HG03342 (cell line): ENCODE measurements at regions not wholly inside any gene's neighbourhood (a gene's known extent, or its start where the extent isn't known, plus 50 kb on each side); places are given as distances from the start of the nearest gene placed in this dataset.
"Not testable (repeated sequence)": the region's sequence is repeated elsewhere in the genome, so short reads cannot be mapped to it uniquely, and the experiment has no call there.

ENCODE experiments used
- ATAC-seq: cut with Tn5 transposase; IDR thresholded peaks from one replicate; pipeline ENCODE4 v1.9.1; 2021; ENCODE audit warnings: mild to moderate bottlenecking, moderate library complexity; ENCODE audit not compliant: unreplicated experiment

GRCh38 chr3:40925231-40925630 lies 274.1 kb upstream of the CTNNB1 start:
- no peak for ATAC-seq

- ATAC-seq: no peak
Observed at GRCh38 chr3:40930131-40930538, 269.2 kb upstream of the CTNNB1 start.

- no peak for ATAC-seq
Observed at GRCh38 chr3:40930756-40931155, 268.5 kb upstream of the CTNNB1 start.

- no peak for ATAC-seq
Observed at GRCh38 chr3:40938591-40938990, 260.7 kb upstream of the CTNNB1 start.

- no peak for ATAC-seq
Observed at GRCh38 chr3:40939030-40939740, 260.1 kb upstream of the CTNNB1 start.

GRCh38 chr3:40939741-40940130 lies 259.6 kb upstream of the CTNNB1 start:
- no peak for ATAC-seq

GRCh38 chr3:40940651-40941050 lies 258.7 kb upstream of the CTNNB1 start:
- ATAC-seq: no peak

- ATAC-seq: not testable (repeated sequence)
Observed at GRCh38 chr3:40947022-40947421, 252.3 kb upstream of the CTNNB1 start.

GRCh38 chr3:40949347-40949746 lies 250.0 kb upstream of the CTNNB1 start:
- not testable (repeated sequence) for ATAC-seq

- no peak for ATAC-seq
Observed at GRCh38 chr3:40951636-40952035, 247.7 kb upstream of the CTNNB1 start.

- ATAC-seq: peak; percentile 48
Observed at GRCh38 chr3:40961104-40961857, 238.0 kb upstream of the CTNNB1 start.

- no peak for ATAC-seq
Observed at GRCh38 chr3:40962721-40963120, 236.6 kb upstream of the CTNNB1 start.

- ATAC-seq: no peak
Observed at GRCh38 chr3:40968666-40969065, 230.6 kb upstream of the CTNNB1 start.

GRCh38 chr3:40969341-40969740 lies 230.0 kb upstream of the CTNNB1 start:
- ATAC-seq: no peak

GRCh38 chr3:40969756-40970466 lies 229.4 kb upstream of the CTNNB1 start:
- ATAC-seq: no peak

- peak; percentile 95 for ATAC-seq
Observed at GRCh38 chr3:40971191-40972168, 227.8 kb upstream of the CTNNB1 start.

- ATAC-seq: no peak
Observed at GRCh38 chr3:40972350-40972749, 227.0 kb upstream of the CTNNB1 start.

- ATAC-seq: no peak
Observed at GRCh38 chr3:40973141-40973540, 226.2 kb upstream of the CTNNB1 start.

- ATAC-seq: no peak
Observed at GRCh38 chr3:40975711-40976121, 223.6 kb upstream of the CTNNB1 start.

GRCh38 chr3:40976241-40976640 lies 223.1 kb upstream of the CTNNB1 start:
- no peak for ATAC-seq

GRCh38 chr3:40978442-40978841 lies 220.9 kb upstream of the CTNNB1 start:
- ATAC-seq: no peak
